ENCODE measurements at regions not wholly inside any gene's neighbourhood (a gene's known extent, or its start where the extent isn't known, plus 50 kb on each side); places are given as distances from the start of the nearest gene placed in this dataset.

DNA sequence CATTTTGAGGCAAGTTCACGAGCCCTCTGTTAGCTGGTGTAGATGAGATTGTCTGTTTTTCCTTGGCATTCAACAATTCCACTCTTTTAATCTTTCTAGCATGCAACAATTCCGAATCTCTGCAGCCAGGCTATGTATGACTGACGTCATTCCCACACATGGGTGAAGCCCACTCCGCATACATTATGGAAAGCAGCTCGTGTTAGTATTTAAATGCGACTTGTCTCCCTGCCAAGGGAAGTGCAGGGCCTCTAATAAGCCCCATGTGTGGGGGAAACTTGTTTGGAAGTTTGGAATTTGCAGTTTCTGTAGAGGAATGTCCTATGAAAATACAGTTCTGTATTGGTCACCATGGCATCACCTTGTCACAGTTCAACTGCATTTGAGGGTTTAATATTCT lies 146.0 kb upstream of the FBXL7 start:
- TF ChIP-seq, protein P1, sequence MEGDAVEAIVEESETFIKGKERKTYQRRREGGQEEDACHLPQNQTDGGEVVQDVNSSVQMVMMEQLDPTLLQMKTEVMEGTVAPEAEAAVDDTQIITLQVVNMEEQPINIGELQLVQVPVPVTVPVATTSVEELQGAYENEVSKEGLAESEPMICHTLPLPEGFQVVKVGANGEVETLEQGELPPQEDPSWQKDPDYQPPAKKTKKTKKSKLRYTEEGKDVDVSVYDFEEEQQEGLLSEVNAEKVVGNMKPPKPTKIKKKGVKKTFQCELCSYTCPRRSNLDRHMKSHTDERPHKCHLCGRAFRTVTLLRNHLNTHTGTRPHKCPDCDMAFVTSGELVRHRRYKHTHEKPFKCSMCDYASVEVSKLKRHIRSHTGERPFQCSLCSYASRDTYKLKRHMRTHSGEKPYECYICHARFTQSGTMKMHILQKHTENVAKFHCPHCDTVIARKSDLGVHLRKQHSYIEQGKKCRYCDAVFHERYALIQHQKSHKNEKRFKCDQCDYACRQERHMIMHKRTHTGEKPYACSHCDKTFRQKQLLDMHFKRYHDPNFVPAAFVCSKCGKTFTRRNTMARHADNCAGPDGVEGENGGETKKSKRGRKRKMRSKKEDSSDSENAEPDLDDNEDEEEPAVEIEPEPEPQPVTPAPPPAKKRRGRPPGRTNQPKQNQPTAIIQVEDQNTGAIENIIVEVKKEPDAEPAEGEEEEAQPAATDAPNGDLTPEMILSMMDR (IDR thresholded peaks at IDR 0.05; ENCODE audit: low read length), result no peak
- no peak for TF ChIP-seq EZH2phosphoT487 (IDR thresholded peaks at IDR 0.05; ENCODE audit: low read length)

Measured in MM.1S (cell line).